ENCODE measurements at regions not wholly inside any gene's neighbourhood (a gene's known extent, or its start where the extent isn't known, plus 50 kb on each side); places are given as distances from the start of the nearest gene placed in this dataset.

GRCh38 chr1:232528472-232529089 is 101.4 kb downstream of the SIPA1L2 start:
- Histone ChIP-seq H2AFZ (ENCODE audit: control insufficient read depth, low read length) (no peak overlapping the region), H3K4me1 (ENCODE audit: control insufficient read depth, extremely low read depth, insufficient read depth, low read length) (peaks cover 4% of the 10 kb centered on the region), H3K9me3 (ENCODE audit: control insufficient read depth, low read depth, low read length) (no peaks in the 10 kb centered on the region), H3K4me2 (ENCODE audit: control insufficient read depth, extremely low read depth, insufficient read depth, low read depth, low read length) (no peak overlapping the region), H3K27me3 (ENCODE audit: control insufficient read depth, extremely low read depth, insufficient read depth, low read length) (no peaks in the 10 kb centered on the region), H3K36me3 (ENCODE audit: control insufficient read depth in 2 of 2, extremely low read depth in 1 of 2, insufficient read depth in 2 of 2, low read length in 2 of 2) (no peaks in the 10 kb centered on the region), H3K4me3 (ENCODE audit: control insufficient read depth in 2 of 3, extremely low read depth in 1 of 3, insufficient read depth in 2 of 3, low read depth in 1 of 3, low read length in 3 of 3) (no peak overlapping the region), H3K79me2 (ENCODE audit: control insufficient read depth, insufficient read depth, low read length) (no peaks in the 10 kb centered on the region), H4K20me1 (ENCODE audit: control insufficient read depth, extremely low read depth, insufficient read depth, low read length) (no peaks in the 10 kb centered on the region), H3K9me1 (ENCODE audit: control insufficient read depth, extremely low read depth, insufficient read depth, low read length) (no peaks in the 10 kb centered on the region), H3K9ac (ENCODE audit: control insufficient read depth, extremely low read depth, insufficient read depth, low read length) (no peak overlapping the region), H3K27ac (ENCODE audit: control insufficient read depth, insufficient read depth, low read length) (no peak overlapping the region)
- TF ChIP-seq CTCF (optimal IDR thresholded peaks at IDR 0.05 in 1 of 3, IDR thresholded peaks at IDR 0.05 in 1 of 3, conservative IDR thresholded peaks at IDR 0.05 in 1 of 3; ENCODE audit: extremely low read depth in 1 of 3, insufficient read depth in 2 of 3, low read length in 3 of 3) (no peak), EZH2 (IDR thresholded peaks at IDR 0.05; ENCODE audit: low read length) (no peak)
- FAIRE-seq (no peak), DNase-seq (ENCODE audit: low read depth, low spot score) (no peak)
- dilution Hi-C loops (cut with MboI; ENCODE audit: extremely low pct_ligation_motif_present, low sequenced_read_pairs): no loop called here

- no peaks in the 10 kb centered on the region for H3K9me1 ChIP-seq (ENCODE audit: control insufficient read depth, extremely low read depth, insufficient read depth, low read length)
- no peak overlapping the region for H3K27ac ChIP-seq (ENCODE audit: control insufficient read depth, insufficient read depth, low read length)
- dilution Hi-C loops (cut with MboI; ENCODE audit: extremely low pct_ligation_motif_present, low sequenced_read_pairs): no loop called here
- no peak overlapping the region for H3K4me2 ChIP-seq (ENCODE audit: control insufficient read depth, extremely low read depth, insufficient read depth, low read depth, low read length)
- no peaks in the 10 kb centered on the region for H3K79me2 ChIP-seq (ENCODE audit: control insufficient read depth, insufficient read depth, low read length)
- no peaks in the 10 kb centered on the region for H4K20me1 ChIP-seq (ENCODE audit: control insufficient read depth, extremely low read depth, insufficient read depth, low read length)
- no peaks in the 10 kb centered on the region for H3K36me3 ChIP-seq (ENCODE audit: control insufficient read depth in 2 of 2, extremely low read depth in 1 of 2, insufficient read depth in 2 of 2, low read length in 2 of 2)
- TF ChIP-seq CTCF (optimal IDR thresholded peaks at IDR 0.05 in 1 of 3, IDR thresholded peaks at IDR 0.05 in 1 of 3, conservative IDR thresholded peaks at IDR 0.05 in 1 of 3; ENCODE audit: extremely low read depth in 1 of 3, insufficient read depth in 2 of 3, low read length in 3 of 3): no peak
- no peak for TF ChIP-seq EZH2 (IDR thresholded peaks at IDR 0.05; ENCODE audit: low read length)
- no peak overlapping the region for H3K4me3 ChIP-seq (ENCODE audit: control insufficient read depth in 2 of 3, extremely low read depth in 1 of 3, insufficient read depth in 2 of 3, low read depth in 1 of 3, low read length in 3 of 3)
- H3K4me1 ChIP-seq (ENCODE audit: control insufficient read depth, extremely low read depth, insufficient read depth, low read length): peaks cover 6% of the 10 kb centered on the region
- DNase-seq (ENCODE audit: low read depth, low spot score) (no peak), FAIRE-seq (no peak)
- no peaks in the 10 kb centered on the region for H3K27me3 ChIP-seq (ENCODE audit: control insufficient read depth, extremely low read depth, insufficient read depth, low read length)
- H3K9me3 ChIP-seq (ENCODE audit: control insufficient read depth, low read depth, low read length): no peaks in the 10 kb centered on the region
- no peak overlapping the region for H2AFZ ChIP-seq (ENCODE audit: control insufficient read depth, low read length)
- H3K9ac ChIP-seq (ENCODE audit: control insufficient read depth, extremely low read depth, insufficient read depth, low read length): no peak overlapping the region
Observed at GRCh38 chr1:232524056-232524455, 105.9 kb downstream of the SIPA1L2 start.

All from keratinocyte (primary cell).